ENCODE measurements at regions not wholly inside any gene's neighbourhood (a gene's known extent, or its start where the extent isn't known, plus 50 kb on each side); places are given as distances from the start of the nearest gene placed in this dataset.

GRCh38 chr3:14590569-14590968, 50.4 kb upstream of the GRIP2 start:
- DNase-seq (ENCODE audit: low spot score) = no peak
- TF ChIP-seq CTCF (conservative IDR thresholded peaks at IDR 0.05; ENCODE audit: low read depth) = no peak
- POLR2A ChIA-PET (ENCODE audit: low non-redundant PET) = no interaction called here
- CTCF ChIA-PET = no interaction called here
- no peak overlapping the region for H3K27ac ChIP-seq

- TF ChIP-seq CTCF (conservative IDR thresholded peaks at IDR 0.05; ENCODE audit: low read depth) = no peak
- CTCF ChIA-PET = no interaction called here
- H3K27ac ChIP-seq = no peak overlapping the region
- POLR2A ChIA-PET (ENCODE audit: low non-redundant PET) = no interaction called here
- no peak for DNase-seq (ENCODE audit: low spot score)
Measured at GRCh38 chr3:14592390-14592789, 52.2 kb upstream of the GRIP2 start.

- DNase-seq (ENCODE audit: low spot score) = no peak
- POLR2A ChIA-PET (ENCODE audit: low non-redundant PET) = no interaction called here
- TF ChIP-seq CTCF (conservative IDR thresholded peaks at IDR 0.05; ENCODE audit: low read depth) = no peak
- no peak overlapping the region for H3K27ac ChIP-seq
- CTCF ChIA-PET = no interaction called here
Measured at GRCh38 chr3:14592836-14593235, 52.7 kb upstream of the GRIP2 start.

- no peak for TF ChIP-seq CTCF (conservative IDR thresholded peaks at IDR 0.05; ENCODE audit: low read depth)
- CTCF ChIA-PET = no interaction called here
- H3K27ac ChIP-seq = no peak overlapping the region
- DNase-seq (ENCODE audit: low spot score) = no peak
- POLR2A ChIA-PET (ENCODE audit: low non-redundant PET) = no interaction called here
Measured at GRCh38 chr3:14594234-14594633, 54.1 kb upstream of the GRIP2 start.

GRCh38 chr3:14595561-14595960, 55.4 kb upstream of the GRIP2 start:
- no peak overlapping the region for H3K27ac ChIP-seq
- CTCF ChIA-PET = no interaction called here
- DNase-seq (ENCODE audit: low spot score) = no peak
- POLR2A ChIA-PET (ENCODE audit: low non-redundant PET) = no interaction called here
- no peak for TF ChIP-seq CTCF (conservative IDR thresholded peaks at IDR 0.05; ENCODE audit: low read depth)

GRCh38 chr3:14597266-14597665, 54.3 kb upstream of the CCDC174 start:
- H3K27ac ChIP-seq = no peak overlapping the region
- ChIA-PET CTCF (no interaction called here), POLR2A (ENCODE audit: low non-redundant PET) (no interaction called here)
- no peak for DNase-seq (ENCODE audit: low spot score)
- TF ChIP-seq CTCF (conservative IDR thresholded peaks at IDR 0.05; ENCODE audit: low read depth) = no peak

- CTCF ChIA-PET = no interaction called here
- peak; percentile 30 for DNase-seq (ENCODE audit: low spot score)
- no peak overlapping the region for H3K27ac ChIP-seq
- POLR2A ChIA-PET (ENCODE audit: low non-redundant PET) = no interaction called here
- TF ChIP-seq CTCF (conservative IDR thresholded peaks at IDR 0.05; ENCODE audit: low read depth) = no peak
Measured at GRCh38 chr3:14598143-14598569, 53.4 kb upstream of the CCDC174 start.
